Activated CD4-positive, alpha-beta T cell treated with anti-CD3 and anti-CD28 coated beads, Interleukin-2, amount 50 U/mL, for 16 hours (primary cell): ENCODE measurements at regions not wholly inside any gene's neighbourhood (a gene's known extent, or its start where the extent isn't known, plus 50 kb on each side); places are given as distances from the start of the nearest gene placed in this dataset.

Experiments
- DNase-seq: peaks from one replicate; pipeline ENCODE4 v3.0.0-alpha.2; 2020

DNA sequence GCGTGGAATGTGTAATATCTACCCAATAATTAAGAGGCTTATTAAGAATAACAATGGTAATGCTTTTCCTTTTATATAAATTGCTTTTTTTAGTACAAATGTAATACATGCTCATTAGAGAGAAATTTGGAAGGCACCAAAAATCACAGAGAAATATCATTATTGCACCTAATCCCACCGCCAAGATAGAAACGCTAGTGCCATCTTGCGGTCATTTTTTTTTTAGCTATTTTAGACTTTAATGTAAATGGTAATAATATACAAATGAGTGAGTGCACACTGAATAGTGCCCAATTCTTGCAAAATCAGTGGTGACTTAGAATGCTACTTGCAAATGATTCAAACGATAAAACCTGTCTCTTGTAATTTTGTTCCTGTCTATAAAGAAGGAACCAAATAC, 576.8 kb upstream of the TMEM132C start:
- DNase-seq, result no peak

DNA sequence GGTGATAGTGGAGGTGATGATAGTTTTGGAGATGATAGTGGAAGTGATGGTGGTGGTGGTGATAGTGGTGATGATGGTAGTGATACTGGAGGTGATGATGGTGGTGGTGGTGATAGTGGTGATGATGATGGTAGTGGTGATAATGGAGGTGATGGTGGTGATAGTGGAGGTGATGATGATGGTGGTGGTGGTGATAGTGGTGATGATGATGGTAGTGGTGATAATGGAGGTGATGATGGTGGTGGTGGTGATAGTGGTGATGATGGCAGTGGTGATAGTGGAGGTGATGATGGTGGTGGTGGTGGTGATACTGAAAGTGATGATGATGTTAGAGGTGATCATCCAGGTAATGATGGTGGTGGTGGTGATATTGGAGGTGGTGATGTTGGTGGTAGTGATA, 570.0 kb upstream of the TMEM132C start:
- no peak for DNase-seq

DNA sequence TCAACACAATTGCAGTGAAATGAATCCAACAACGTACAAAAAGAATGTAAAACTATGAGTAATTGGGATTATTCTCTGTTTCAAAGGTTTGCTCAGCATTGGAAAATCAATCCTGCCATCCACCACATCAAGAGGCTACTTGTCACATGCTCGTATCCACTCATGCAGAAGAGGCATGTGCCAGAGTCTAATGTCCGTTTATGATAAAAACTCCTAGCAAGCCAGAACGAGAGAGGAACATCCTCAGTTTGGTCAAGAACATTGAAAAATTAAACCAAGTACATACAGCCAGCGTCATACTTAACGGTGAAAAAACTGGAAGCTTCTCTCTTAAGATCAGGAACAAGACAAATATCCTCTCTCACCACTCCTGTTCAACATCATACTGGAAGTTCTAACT, 563.9 kb upstream of the TMEM132C start:
- DNase-seq, result no peak

DNA sequence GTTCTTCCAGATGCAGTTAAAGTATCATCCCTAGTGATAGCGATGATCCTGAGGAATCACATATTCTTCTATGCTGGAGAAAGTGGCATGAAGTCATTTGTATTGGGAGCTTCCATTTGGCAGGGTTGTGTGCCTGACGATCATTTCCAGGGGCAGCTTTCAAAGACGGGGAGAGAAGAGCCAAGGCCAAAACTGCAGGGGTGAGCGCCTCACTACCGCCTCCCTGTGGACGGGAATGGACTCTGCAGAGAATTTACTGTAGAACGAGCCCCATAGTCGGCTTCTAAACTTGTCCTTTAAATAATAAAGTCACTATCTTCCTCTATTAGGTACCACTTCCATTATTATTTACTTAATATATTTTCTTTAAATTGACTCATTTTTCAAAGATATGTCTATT, 555.9 kb upstream of the TMEM132C start:
- DNase-seq, result no peak

DNA sequence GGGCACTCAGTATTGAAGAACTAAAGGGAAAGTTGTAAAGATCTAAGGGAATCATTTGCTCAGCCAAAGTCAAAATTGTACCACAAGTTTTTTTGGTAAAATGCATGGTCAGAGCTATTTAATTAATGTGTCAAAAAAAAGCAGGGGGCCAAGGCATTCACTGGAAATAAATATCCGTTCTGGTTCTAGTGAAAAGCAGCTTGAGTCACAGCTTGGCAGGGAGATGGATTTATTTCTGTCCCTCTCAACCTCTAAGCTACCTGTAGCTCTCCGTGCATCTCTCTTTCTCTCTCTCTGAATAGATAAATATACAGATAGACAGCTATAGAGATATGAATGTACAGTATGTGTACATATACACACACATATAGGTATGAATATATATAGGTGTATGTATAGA, 554.4 kb upstream of the TMEM132C start:
- no peak for DNase-seq

DNA sequence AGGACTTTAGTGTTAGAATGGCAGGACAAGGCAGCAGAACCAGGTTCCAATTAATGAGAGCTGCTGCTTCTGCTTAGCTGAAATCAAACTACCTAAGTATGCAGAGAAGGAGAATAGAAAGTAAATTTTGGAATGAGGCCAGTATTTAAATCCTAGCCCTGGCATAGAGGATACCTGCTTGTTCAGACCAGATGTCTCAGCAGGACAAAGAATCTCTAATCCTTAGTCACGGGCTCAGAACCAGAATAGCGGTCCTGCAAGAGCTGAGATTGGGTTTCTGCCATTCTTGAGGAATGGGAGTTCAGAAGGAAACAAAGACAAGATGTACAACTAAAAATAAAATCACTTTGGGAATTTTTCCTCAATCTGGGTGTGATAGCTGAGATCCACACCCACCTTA, 550.8 kb upstream of the TMEM132C start:
- DNase-seq, result no peak

DNA sequence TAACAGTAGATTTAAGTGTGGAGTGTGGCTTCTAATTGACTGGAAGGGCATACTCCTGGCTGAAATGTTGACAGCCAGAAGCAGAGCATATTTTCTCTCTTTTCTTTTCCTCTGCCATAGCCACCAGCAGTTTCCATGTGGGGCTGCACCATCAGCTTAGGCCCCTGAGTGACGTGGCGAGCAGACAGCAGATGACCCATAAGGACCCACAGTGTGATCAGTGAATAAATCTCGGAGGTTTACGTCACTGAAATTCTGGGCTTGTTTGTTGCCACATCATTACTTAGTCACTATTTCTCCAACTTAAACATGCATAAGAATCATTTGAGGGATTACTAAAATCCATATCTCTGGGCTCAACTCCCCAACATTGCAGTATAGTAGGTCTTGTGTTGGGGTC, 549.7 kb upstream of the TMEM132C start:
- DNase-seq, result no peak

DNA sequence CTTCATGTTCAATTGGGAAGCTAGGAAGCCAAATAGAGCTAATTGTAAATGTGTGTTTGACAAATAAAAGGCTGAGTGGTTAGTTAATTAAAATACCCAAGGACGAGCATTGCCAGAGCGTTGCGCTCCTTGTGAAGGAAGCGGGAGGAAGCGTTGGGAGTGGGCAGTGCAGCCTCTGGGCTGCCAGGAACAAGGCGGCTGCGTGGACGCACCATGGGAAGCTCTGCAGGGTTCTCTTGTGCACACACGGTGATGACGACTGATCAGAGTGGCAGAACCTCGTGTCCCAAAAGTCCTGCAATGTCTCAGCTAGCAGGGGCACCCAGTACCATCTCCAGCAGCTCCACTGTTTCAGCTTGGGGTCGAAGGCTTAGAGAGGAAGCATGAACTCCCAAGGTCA, 546.6 kb upstream of the TMEM132C start:
- DNase-seq, result no peak

DNA sequence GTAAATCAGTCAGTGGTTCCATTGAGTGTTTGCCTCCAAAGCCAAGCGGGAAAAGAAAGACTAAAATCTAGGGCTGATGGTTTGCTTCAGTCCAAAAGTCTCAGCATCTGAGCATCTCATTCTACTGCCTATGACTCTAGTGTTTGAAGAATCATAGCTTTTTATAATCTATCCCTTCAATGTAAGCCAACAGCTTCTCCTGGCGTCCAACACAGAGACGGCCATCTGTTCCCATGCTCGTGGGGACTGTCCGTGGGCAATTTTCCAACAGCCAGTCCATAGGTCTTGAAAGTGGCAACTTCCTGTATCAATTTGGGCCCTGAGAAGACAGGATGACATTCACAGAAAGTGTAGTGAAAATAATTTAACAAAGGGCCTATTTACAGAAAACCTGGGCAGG, 544.4 kb upstream of the TMEM132C start:
- DNase-seq, result no peak

DNA sequence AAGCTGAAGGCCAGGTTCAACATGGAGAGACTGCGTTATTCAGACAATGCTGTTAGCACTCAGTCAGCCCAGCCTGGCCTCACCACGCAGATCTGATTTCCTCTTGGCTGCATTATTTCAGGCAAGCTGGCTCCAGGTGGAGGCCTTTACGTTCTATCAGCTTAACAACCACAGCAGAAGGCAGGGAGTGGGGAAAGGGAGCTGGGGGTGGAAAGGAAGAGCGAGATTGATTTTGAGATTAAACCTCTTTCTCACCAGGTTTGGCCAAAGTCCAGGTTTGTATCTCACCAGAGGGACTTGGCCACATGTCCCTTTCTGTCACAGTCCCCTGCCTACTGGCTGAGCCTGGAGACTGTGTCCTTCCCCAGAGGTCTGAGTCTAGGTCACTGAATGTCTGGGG, 543.7 kb upstream of the TMEM132C start:
- DNase-seq, result no peak

DNA sequence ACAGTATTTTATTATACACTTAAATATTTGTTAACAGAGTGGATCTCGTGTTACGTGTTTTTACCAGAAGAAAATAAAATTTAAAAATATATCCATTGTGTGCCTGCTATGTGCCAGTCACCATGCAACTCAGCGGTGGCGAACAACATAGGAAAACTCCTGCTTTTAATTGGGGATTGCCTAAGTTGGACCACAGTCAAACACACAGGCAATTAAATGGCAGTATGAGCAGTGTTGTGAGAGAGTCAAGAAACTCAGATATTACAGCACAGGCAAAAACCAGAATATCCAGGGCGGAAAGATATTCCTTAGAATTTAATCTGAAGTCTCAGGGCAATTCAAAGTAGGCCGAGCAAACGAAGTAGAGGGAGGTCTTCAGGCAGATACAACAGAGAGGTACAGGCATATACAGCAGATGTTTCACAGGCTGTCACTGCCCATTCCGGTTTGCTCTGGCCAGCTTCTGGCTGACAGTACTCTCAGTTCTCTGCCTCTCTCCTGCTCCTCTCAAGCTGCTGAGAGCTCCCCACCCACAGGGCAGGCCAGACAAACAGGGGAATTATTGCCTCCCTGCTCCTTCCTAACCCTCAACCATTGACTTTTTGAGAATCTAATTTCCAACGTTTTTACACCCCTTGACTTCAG, 540.2 kb upstream of the TMEM132C start:
- no peak for DNase-seq

DNA sequence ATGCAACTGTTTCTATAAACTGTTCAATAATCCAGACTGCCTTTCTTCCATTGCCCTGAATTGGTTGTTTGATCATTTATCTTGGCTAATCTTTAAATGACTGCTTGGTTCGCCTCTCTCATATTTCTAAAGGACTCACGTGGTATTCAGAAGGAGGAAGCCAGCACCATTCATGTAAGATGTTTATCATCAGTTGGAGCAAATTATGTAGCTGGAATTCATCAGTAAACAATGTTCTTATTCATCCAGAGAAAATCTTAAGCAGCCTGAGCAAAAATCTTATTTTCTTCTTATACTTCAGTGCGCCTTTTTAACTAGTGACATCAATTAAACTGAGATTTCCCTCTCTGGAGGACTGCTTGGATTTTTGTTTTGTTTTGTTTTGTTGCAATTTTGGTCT, 538.7 kb upstream of the TMEM132C start:
- DNase-seq, result no peak

DNA sequence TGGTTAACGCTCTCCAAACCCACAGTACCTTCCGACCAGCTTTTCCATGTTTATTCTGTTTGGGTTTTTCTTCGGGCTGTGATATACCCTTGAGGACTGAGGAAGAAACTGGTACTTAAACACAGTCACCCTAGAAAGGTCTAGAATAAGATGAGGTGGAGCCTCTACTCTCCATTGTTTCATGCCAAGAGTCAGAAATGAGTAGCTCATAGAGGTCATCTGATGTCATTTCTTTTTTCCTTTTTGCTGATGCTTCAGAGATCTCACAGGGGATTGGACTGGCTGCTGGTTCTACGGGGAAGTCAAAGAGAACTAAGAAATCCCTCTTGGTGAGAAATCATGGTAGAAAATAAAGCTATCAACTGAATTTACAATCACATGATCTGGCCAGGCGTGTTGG, 538.2 kb upstream of the TMEM132C start:
- no peak for DNase-seq

DNA sequence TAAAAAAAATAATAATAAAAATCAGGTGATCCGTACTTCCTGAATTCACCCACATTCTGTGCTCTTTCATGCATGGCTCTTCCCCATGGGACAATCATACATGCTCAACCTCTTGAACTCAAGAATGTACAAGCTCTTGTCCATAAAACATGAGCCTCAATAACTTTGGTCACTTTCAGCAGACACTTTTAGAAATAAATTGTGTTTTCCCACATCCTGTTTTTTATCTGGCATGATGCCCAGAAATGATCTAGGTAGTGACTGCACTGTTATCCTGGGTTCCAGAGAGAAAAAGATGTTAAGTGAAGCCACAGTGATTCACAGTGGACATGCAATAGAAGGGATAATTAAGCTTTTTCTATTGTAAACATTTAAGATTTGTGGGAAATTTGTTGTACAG, 537.6 kb upstream of the TMEM132C start:
- no peak for DNase-seq

DNA sequence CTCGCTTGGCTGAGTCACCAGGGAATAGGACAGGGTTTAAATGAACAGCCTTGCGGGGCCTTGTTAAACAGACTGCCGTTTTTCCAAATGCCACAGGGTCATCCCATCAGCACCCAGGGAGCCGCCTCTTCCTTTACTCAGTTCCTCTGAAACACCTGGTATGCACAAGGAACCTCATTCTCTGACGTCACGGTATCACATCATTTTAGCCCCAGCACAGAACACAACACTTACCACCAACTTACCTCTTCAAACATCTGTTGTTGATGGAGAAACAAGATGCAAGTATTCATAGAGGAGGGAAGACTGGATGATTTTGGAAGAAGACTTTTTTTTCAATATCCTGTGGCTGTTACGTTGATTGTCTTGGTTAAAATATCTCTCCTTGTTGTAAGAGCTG, 535.3 kb upstream of the TMEM132C start:
- DNase-seq, result no peak

DNA sequence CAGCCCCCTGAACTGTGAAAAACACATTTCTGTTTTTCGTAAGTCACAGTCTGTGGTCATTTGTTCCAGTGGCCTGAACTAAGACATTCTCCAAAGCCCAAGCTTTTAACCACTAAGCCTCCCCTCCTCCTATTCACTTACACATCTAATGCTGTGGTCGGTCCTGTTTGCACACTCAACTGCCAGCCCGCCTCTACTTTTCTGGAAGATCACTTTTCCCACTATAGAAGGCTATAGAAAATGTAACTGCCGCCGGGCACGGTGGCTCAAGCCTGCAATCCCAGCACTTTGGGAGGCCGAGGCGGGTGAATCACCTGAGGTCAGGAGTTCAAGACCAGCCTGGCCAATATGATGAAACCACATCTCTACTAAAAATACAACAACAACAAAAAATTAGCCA, 524.7 kb upstream of the TMEM132C start:
- no peak for DNase-seq

DNA sequence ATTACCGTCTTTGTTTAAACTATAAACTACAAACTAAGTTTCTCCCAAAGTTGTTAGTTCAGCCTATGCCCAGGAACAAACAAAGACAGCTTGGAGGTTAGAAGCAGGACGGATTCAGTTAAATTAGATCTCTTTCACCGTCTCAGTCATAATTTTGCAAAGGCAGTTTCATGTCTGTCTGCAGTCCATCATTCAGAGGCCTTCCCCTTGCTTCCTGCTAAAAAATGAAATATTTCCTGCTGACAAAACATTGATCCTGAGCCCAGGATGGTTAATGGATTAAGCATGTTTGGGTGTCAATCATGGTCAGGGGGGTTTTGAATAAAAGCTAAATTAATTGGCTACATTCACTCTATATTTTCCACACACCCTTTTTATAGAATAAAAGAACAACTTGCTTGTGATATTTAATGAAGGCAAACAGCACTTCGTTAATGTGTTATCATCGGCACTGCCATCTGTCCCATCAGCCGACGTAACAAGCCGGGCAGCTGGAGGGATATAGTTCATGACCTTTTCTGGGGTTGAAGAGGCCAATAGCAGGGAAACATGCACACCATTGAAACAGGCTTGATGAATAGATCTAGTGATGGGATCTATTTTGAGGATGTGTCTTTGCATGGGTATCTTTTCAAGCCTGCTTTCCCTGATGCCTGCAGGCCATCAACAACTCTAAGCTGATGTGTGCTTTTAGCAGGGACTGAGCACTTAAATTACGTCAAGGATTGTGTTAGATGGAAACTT, 521.3 kb upstream of the TMEM132C start:
- DNase-seq, result no peak

DNA sequence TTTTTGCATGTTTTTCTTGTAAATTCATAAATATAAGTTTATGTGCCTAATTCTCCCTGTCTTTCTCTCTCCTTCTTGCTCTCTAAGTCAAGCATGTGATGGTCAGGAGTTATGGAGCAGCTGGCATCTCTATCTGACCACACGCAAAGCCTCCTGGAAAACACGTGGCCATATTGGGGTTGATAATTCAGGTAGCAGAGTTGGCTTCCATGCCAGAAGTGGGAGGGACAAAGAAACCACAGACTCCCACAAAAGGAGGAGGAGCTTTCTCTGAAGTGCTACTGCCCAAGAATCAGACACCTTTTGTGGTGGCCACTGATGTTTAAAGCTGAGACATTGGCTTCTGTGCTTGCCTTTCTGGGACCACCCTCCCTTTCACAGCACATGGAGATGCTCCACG, 517.6 kb upstream of the TMEM132C start:
- DNase-seq, result no peak

DNA sequence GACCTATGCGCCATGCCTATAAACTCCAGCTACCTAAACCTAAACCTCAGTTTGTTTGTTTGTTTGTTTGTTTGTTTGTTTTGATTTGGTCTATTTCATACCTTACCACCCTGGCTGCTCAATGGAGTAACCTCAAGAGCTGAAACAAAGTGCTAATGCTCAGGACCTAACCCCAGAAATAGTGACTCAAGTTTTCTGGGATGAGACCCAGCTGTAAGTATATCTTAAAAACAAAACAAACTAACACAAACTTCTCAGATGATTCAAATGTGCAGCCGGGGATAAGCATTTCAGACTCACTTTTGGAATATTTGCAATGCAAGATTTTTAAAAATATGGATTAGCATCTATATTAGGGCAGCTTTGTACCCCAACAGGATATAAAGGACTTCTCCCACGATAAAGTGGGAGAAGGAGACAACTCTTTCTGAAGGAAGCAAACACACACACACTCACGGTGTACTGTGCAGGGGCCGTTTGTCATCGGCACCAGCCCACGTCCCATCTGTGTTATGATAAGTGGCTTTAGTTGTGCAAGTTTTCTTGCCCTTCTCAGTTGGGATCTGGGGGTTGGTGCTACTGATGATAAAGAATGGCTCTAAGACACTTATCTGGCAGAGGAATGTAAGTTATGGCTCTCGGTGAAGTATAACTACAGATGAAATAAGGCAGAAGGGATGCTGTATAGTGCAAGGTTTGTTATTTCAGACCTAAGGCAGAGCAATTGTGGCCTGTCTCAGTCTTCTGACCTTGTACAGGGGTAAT, 516.7 kb upstream of the TMEM132C start:
- DNase-seq, result no peak

DNA sequence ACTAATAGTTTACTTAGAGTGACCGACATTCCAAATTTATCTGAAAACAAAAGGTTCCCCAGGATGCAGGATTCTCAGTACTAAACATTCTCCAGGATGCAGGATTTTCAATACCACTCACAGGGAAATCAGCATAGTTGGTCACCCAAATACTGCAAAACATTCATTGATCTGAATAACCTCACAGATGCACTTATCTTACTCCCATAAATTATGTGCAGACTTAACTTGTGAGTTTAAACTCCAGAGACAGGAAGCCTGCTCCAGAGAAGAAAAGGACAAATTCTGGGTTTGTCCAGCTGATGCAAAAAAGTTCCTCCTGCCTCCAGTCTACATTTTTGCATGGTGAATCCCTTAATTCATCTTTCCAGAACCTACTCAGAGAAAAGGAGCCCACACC, 514.2 kb upstream of the TMEM132C start:
- no peak for DNase-seq

DNA sequence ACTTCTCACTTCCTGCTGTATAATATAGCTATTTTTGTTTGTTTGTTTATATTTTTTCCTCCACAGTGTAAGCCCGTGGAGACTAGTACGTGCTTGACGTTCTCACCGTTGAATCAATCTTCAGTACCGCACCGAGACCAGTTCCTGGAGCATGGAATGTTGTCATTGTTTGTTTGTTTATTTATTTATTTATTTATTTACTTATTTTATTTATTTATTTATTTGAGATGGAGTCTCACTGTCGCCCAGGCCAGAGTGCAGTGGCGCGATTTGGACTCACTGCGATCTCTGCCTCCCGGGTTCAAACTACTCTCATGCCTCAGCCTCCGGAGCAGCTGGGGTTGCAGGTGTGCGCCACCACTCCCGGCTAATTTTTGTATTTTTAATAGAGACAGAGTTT, 506.6 kb upstream of the TMEM132C start:
- no peak for DNase-seq

DNA sequence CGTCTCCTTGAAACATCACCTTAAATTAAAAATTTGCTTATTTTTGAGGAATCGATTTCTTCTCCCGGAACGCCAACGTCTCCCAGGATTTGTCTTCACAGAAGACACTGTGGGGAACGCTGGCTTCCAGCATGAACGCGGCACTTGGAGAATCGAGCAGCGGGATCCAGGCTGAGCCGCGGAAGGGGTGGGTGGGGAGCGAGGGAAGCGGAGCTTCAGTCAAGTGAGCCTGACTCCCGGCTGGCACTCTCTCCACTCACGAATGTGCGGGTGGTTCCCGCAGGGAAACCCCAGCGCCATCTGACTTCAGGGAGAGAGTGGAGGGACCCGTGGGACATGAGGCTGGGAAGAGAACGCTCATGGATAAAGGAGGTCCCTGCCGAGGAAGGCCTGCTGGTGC, 506.0 kb upstream of the TMEM132C start:
- no peak for DNase-seq

DNA sequence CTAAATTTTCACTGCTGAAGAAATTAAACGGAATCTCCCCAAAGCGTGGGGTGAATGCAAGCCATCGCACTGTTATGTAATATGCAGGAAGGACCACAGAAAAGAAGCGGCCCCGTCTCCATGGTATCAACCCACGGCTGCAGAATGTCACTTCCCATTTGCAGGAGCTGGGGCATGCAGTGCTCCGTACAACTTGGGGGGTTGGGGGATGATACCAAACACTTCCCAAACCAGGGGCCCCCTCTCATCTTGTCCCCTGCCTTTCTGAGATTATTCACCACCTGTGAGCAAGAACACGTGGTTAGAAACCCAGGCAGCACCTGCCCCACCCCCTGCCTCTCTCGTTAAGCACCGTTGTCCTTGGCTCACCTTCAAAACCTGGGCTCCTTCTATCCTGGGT, 505.1 kb upstream of the TMEM132C start:
- no peak for DNase-seq

DNA sequence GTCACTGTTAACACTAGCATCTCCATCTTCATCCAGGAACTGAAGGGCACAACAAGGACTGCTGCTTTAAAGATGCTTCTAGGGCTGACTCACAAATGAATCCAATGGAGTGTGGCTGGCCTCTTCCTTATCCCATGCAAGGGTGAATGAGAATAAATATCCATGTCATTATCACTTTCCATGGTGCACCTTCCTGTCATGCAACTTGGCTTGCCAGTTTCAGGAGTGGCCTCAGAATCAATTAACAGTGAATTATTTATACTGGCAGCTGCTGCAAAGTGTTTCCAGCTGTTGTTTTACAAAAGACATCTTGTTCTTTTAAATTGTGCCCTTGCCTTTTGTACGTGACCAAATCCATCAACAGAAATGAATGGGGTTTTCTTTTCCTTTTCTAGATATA, 499.3 kb upstream of the TMEM132C start:
- DNase-seq, result no peak
